HL-60 (cell line): ENCODE measurements at regions not wholly inside any gene's neighbourhood (a gene's known extent, or its start where the extent isn't known, plus 50 kb on each side); places are given as distances from the start of the nearest gene placed in this dataset.

Source experiments
- DNase-seq, 2 experiments: peaks; one replicate each; pipeline ENCODE4 v3.0.0-alpha.2; 2010 to 2020; ENCODE audit warnings: low read depth in 1 of 2, low spot score in 1 of 2
- H3K27ac ChIP-seq: fragments of 250-450 bp; sonication (Bioruptor Pico); replicated peaks from 2 replicates; pipeline ENCODE4 v1.5.1; 2020; ENCODE audit warnings: mild to moderate bottlenecking, moderate library complexity
- H3K27me3 ChIP-seq: fragments of 250-450 bp; sonication (Bioruptor Pico); 2 replicates; pipeline ENCODE4 v1.5.1; 2021; ENCODE audit warnings: mild to moderate bottlenecking, moderate library complexity; ENCODE audit not compliant: insufficient read depth, poor library complexity, severe bottlenecking
- H3K4me3 ChIP-seq: replicated peaks from 2 replicates; pipeline ENCODE4 v1.5.1; 2011; ENCODE audit warnings: mild to moderate bottlenecking, control low read depth, low read length; ENCODE audit not compliant: insufficient read depth
- GABPA ChIP-seq: IDR thresholded peaks from 2 replicates; pipeline ENCODE4 v1.6.1; 2012; ENCODE audit warnings: low read depth
- POLR2AphosphoS5 ChIP-seq: IDR thresholded peaks from 2 replicates; pipeline ENCODE4 v1.6.1; 2012; ENCODE audit warnings: low read depth
- SPI1 ChIP-seq: IDR thresholded peaks from 2 replicates; pipeline ENCODE4 v1.6.1; 2012; ENCODE audit warnings: low read depth, mild to moderate bottlenecking, borderline replicate concordance
- TF ChIP-seq, protein P1 (sequence below): IDR thresholded peaks from one replicate; pipeline ENCODE4 v1.5.1; 2011; ENCODE audit warnings: low read length, control low read depth, inconsistent platforms; ENCODE audit not compliant: insufficient read depth
- TF ChIP-seq, protein P2 (sequence below): IDR thresholded peaks from 2 replicates; pipeline ENCODE4 v1.6.1; 2012; ENCODE audit warnings: low read depth; ENCODE audit not compliant: insufficient replicate concordance

DNA sequence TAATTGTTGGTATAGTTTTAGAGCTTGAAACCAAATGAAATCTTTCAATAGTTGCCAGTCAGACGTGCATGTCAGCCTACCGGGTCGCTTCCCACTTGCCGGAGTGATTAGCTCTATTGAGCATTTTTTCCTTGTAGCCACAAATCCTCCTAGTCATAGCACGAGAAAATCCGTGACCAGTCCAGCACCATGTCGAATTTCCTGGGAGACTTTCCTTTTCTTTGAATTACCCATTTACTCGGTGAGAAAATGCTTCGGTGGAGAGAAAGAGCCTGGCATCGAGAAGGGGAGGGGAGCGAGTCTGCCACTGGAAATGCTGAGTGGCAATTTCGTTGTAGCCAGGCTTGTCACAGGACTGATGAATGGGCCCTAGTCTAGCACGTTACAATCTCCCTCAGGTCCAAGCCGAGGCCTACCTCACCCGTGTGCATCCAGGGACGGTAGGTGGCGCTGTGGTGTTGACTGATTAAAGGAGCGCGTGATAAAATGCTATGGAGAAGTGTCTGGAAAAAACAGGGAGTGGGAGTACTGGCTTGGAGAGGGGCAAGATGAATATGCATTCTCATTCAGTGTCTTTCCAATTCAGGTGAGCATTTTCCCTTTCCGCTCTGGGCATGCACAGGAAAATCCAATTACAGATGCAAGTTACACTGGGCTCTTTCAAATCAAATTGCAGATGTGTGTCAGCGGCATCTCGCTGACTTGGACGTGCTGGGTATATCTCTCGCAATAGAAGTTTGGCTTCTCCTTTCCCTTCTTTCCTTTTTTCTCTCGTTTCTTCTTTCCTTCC, 238.8 kb downstream of the EDEM1 start:
- TF ChIP-seq, protein P1, sequence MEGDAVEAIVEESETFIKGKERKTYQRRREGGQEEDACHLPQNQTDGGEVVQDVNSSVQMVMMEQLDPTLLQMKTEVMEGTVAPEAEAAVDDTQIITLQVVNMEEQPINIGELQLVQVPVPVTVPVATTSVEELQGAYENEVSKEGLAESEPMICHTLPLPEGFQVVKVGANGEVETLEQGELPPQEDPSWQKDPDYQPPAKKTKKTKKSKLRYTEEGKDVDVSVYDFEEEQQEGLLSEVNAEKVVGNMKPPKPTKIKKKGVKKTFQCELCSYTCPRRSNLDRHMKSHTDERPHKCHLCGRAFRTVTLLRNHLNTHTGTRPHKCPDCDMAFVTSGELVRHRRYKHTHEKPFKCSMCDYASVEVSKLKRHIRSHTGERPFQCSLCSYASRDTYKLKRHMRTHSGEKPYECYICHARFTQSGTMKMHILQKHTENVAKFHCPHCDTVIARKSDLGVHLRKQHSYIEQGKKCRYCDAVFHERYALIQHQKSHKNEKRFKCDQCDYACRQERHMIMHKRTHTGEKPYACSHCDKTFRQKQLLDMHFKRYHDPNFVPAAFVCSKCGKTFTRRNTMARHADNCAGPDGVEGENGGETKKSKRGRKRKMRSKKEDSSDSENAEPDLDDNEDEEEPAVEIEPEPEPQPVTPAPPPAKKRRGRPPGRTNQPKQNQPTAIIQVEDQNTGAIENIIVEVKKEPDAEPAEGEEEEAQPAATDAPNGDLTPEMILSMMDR, result peak; percentile 98
- TF ChIP-seq SPI1, result no peak
- Histone ChIP-seq H3K27me3 (no peaks in the 10 kb centered on the region), H3K27ac (no peak overlapping the region), H3K4me3 (no peak overlapping the region)
- DNase-seq, result peak; percentile 57 to 77

DNA sequence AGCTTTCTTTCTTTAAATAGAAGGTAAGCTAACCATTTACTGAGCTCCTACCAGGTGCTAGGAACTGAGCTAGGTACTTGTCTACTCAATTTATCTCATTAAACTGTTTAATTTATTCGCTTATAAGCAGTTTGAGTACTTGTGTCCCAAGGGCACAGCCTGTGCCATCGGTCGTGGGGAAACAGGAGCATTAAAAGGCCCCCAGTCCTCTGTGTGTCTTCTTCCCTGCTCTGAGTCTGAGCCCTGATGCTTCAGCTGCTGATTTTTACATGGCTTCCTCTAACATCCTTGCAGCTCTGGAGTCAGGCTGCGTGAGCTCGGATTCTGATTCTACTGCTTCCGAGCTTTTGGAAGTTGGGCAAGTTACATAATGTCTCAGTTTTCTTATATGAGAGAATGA, 239.5 kb downstream of the EDEM1 start:
- DNase-seq, result no peak
- no peak for TF ChIP-seq SPI1
- TF ChIP-seq, protein P2, sequence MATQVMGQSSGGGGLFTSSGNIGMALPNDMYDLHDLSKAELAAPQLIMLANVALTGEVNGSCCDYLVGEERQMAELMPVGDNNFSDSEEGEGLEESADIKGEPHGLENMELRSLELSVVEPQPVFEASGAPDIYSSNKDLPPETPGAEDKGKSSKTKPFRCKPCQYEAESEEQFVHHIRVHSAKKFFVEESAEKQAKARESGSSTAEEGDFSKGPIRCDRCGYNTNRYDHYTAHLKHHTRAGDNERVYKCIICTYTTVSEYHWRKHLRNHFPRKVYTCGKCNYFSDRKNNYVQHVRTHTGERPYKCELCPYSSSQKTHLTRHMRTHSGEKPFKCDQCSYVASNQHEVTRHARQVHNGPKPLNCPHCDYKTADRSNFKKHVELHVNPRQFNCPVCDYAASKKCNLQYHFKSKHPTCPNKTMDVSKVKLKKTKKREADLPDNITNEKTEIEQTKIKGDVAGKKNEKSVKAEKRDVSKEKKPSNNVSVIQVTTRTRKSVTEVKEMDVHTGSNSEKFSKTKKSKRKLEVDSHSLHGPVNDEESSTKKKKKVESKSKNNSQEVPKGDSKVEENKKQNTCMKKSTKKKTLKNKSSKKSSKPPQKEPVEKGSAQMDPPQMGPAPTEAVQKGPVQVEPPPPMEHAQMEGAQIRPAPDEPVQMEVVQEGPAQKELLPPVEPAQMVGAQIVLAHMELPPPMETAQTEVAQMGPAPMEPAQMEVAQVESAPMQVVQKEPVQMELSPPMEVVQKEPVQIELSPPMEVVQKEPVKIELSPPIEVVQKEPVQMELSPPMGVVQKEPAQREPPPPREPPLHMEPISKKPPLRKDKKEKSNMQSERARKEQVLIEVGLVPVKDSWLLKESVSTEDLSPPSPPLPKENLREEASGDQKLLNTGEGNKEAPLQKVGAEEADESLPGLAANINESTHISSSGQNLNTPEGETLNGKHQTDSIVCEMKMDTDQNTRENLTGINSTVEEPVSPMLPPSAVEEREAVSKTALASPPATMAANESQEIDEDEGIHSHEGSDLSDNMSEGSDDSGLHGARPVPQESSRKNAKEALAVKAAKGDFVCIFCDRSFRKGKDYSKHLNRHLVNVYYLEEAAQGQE, result no peak
- TF ChIP-seq, protein P1, result no peak
- no peak for TF ChIP-seq POLR2AphosphoS5
- TF ChIP-seq GABPA, result no peak
- no peak overlapping the region for H3K4me3 ChIP-seq
- H3K27me3 ChIP-seq, result no peaks in the 10 kb centered on the region
- no peak overlapping the region for H3K27ac ChIP-seq

DNA sequence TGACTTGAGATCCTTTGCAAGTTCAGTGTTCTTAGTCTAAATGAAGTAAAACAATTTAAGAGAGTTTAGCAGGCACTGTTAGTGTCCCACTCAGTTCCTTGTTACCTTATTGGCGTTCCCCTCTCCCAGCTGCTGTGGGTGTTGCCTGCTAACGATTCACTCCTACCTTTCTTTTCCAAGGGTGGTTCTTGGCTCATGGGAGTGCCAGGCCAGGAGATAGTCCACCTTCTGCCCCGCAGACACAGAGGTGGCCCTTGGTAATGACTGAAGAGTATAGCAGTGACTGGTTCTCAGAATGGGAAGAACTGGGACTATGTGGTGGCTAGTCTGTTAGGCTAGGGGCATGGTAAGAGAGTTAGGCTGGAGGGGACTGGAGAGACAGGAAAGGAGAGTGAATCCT, 240.4 kb downstream of the EDEM1 start:
- no peaks in the 10 kb centered on the region for H3K27me3 ChIP-seq
- H3K27ac ChIP-seq, result no peak overlapping the region
- DNase-seq, result no peak
- TF ChIP-seq, protein P1, result no peak
- TF ChIP-seq GABPA (no peak), POLR2AphosphoS5 (no peak), SPI1 (no peak)
- TF ChIP-seq, protein P2, result no peak
- no peak overlapping the region for H3K4me3 ChIP-seq
